ENCODE measurements at regions not wholly inside any gene's neighbourhood (a gene's known extent, or its start where the extent isn't known, plus 50 kb on each side); places are given as distances from the start of the nearest gene placed in this dataset.

DNA sequence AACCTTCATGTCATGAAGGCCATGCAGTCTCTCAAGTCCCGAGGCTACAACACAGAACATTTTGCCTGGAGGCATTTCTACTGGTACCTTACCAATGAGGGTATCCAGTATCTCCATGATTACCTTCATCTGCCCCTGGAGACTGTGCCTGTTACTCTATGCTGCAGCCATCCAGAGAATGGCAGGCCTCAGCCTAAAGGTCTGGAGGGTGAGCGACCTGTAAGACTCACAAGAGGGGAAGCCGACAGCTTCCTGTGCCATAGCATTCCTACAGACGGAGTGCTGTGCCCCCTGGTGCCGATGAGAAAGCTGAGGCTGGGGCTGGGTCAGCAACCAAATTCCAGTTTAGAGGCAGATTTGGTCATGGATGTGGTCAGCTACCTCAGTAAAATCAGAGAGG, 51.3 kb upstream of the CADPS start:
- peaks cover 23% of the 10 kb centered on the region for H3K4me1 Mint-ChIP-seq
- H3K27ac Mint-ChIP-seq, result no peak overlapping the region
- H3K9me3 Mint-ChIP-seq, result no peaks in the 10 kb centered on the region
- no peaks in the 10 kb centered on the region; the same call in none of the 2 replicates for H3K27me3 Mint-ChIP-seq (ENCODE audit: low read depth)
- peak; percentile 99 for ATAC-seq
- H3K36me3 Mint-ChIP-seq, result no peaks in the 10 kb centered on the region
- CTCF ChIA-PET, result interaction anchor here (0.5 to 1.8 kb wide), 19 partner anchors 13 to 304 kb away, joined by 3 to 49 read pairs (median 3); partner anchors contain the start of gene CADPS
- POLR2A ChIA-PET, result no interaction called here
- peak; percentile 65 for DNase-seq (ENCODE audit: low spot score)
- no peak for TF ChIP-seq HMGXB4 (CRISPR knock-in tag; IDR thresholded peaks at IDR 0.05)
- no peak for TF ChIP-seq ZNF416 (CRISPR knock-in tag; IDR thresholded peaks at IDR 0.05)
- TF ChIP-seq ERG (CRISPR knock-in tag; IDR thresholded peaks at IDR 0.05), result no peak
- no peak for TF ChIP-seq TCF7 (CRISPR knock-in tag; IDR thresholded peaks at IDR 0.05; ENCODE audit: low read depth)
- no peak for TF ChIP-seq AR (CRISPR knock-in tag; IDR thresholded peaks at IDR 0.05)
- TF ChIP-seq RORB (CRISPR knock-in tag; IDR thresholded peaks at IDR 0.05), result no peak
- TF ChIP-seq MYBL2 (CRISPR knock-in tag; IDR thresholded peaks at IDR 0.05), result no peak
- no peak for TF ChIP-seq GRHL2 (CRISPR knock-in tag; IDR thresholded peaks at IDR 0.05; ENCODE audit: insufficient replicate concordance, severe bottlenecking)
- no peak for TF ChIP-seq OVOL2 (CRISPR knock-in tag; IDR thresholded peaks at IDR 0.05; ENCODE audit: borderline replicate concordance)
- no peak for TF ChIP-seq KAT7 (CRISPR knock-in tag; IDR thresholded peaks at IDR 0.05; ENCODE audit: borderline replicate concordance)
- TF ChIP-seq NR2C2 (CRISPR knock-in tag; IDR thresholded peaks at IDR 0.05), result no peak
- TF ChIP-seq NFATC4 (CRISPR knock-in tag; IDR thresholded peaks at IDR 0.05), result no peak
- TF ChIP-seq, protein P1, sequence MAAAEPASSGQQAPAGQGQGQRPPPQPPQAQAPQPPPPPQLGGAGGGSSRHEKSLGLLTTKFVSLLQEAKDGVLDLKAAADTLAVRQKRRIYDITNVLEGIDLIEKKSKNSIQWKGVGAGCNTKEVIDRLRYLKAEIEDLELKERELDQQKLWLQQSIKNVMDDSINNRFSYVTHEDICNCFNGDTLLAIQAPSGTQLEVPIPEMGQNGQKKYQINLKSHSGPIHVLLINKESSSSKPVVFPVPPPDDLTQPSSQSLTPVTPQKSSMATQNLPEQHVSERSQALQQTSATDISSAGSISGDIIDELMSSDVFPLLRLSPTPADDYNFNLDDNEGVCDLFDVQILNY (CRISPR knock-in tag; IDR thresholded peaks at IDR 0.05), result no peak
- no peak for TF ChIP-seq ZNF671 (CRISPR knock-in tag; IDR thresholded peaks at IDR 0.05)
- H3K4me3 Mint-ChIP-seq, result no peak overlapping the region

GRCh38 chr3:62928256-62928655, 53.0 kb upstream of the CADPS start:
- TF ChIP-seq ZNF396 (CRISPR knock-in tag; IDR thresholded peaks at IDR 0.05; ENCODE audit: borderline replicate concordance), result no peak
- no peak for TF ChIP-seq HMGA2 (CRISPR knock-in tag; IDR thresholded peaks at IDR 0.05)
- TF ChIP-seq NFE2L1 (CRISPR knock-in tag; IDR thresholded peaks at IDR 0.05), result no peak
- TF ChIP-seq, protein P2, sequence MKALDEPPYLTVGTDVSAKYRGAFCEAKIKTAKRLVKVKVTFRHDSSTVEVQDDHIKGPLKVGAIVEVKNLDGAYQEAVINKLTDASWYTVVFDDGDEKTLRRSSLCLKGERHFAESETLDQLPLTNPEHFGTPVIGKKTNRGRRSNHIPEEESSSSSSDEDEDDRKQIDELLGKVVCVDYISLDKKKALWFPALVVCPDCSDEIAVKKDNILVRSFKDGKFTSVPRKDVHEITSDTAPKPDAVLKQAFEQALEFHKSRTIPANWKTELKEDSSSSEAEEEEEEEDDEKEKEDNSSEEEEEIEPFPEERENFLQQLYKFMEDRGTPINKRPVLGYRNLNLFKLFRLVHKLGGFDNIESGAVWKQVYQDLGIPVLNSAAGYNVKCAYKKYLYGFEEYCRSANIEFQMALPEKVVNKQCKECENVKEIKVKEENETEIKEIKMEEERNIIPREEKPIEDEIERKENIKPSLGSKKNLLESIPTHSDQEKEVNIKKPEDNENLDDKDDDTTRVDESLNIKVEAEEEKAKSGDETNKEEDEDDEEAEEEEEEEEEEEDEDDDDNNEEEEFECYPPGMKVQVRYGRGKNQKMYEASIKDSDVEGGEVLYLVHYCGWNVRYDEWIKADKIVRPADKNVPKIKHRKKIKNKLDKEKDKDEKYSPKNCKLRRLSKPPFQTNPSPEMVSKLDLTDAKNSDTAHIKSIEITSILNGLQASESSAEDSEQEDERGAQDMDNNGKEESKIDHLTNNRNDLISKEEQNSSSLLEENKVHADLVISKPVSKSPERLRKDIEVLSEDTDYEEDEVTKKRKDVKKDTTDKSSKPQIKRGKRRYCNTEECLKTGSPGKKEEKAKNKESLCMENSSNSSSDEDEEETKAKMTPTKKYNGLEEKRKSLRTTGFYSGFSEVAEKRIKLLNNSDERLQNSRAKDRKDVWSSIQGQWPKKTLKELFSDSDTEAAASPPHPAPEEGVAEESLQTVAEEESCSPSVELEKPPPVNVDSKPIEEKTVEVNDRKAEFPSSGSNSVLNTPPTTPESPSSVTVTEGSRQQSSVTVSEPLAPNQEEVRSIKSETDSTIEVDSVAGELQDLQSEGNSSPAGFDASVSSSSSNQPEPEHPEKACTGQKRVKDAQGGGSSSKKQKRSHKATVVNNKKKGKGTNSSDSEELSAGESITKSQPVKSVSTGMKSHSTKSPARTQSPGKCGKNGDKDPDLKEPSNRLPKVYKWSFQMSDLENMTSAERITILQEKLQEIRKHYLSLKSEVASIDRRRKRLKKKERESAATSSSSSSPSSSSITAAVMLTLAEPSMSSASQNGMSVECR (CRISPR knock-in tag; IDR thresholded peaks at IDR 0.05; ENCODE audit: borderline replicate concordance), result no peak
- no peak for TF ChIP-seq ZNF138 (CRISPR knock-in tag; conservative IDR thresholded peaks at IDR 0.05)
- TF ChIP-seq TEAD4 (CRISPR knock-in tag; IDR thresholded peaks at IDR 0.05), result no peak
- TF ChIP-seq, protein P1 (CRISPR knock-in tag; IDR thresholded peaks at IDR 0.05), result no peak
- no peak for TF ChIP-seq PRRX2 (CRISPR knock-in tag; IDR thresholded peaks at IDR 0.05)
- no peak for TF ChIP-seq NFATC4 (CRISPR knock-in tag; IDR thresholded peaks at IDR 0.05)
- TF ChIP-seq JUN (CRISPR knock-in tag; IDR thresholded peaks at IDR 0.05), result no peak
- DNase-seq (ENCODE audit: low spot score) (no peak), ATAC-seq (no peak)
- Mint-ChIP-seq H3K27me3 (ENCODE audit: low read depth) (no peaks in the 10 kb centered on the region), H3K9me3 (no peaks in the 10 kb centered on the region), H3K4me3 (no peak overlapping the region), H3K27ac (no peak overlapping the region), H3K4me1 (peaks cover 10% of the 10 kb centered on the region), H3K36me3 (no peaks in the 10 kb centered on the region)
- CTCF ChIA-PET, result interaction anchor here (0.7 kb wide), 1 partner anchor 55 kb away, joined by 4 read pairs; no protein-coding TSS in a partner anchor
- POLR2A ChIA-PET, result no interaction called here
